Thymus (tissue), 11 donors: ENCODE measurements at regions not wholly inside any gene's neighbourhood (a gene's known extent, or its start where the extent isn't known, plus 50 kb on each side); places are given as distances from the start of the nearest gene placed in this dataset.

Experiments used
- DNase-seq, 9 donors: peaks; one replicate each; pipeline ENCODE4 v3.0.0-alpha.2; 2013; ENCODE audit warnings: low spot score in 9 of 9, low read depth in 6 of 9, missing footprints in 1 of 9
- H3K27ac ChIP-seq, 2 donors: one replicate each; pipeline ENCODE4 v1.5.1; 2013; ENCODE audit warnings: control low read depth in 1 of 2, low read depth in 1 of 2, low read length in 1 of 2, mild to moderate bottlenecking in 1 of 2, moderate library complexity in 1 of 2
- H3K27me3 ChIP-seq, 2 donors: one replicate each; pipeline ENCODE4 v1.5.1; 2013; ENCODE audit warnings: low read length in 1 of 2; ENCODE audit not compliant: control insufficient read depth in 2 of 2, insufficient read depth in 1 of 2
- H3K36me3 ChIP-seq, 2 donors: one replicate each; pipeline ENCODE4 v1.5.1; 2013; ENCODE audit warnings: low read length in 1 of 2, mild to moderate bottlenecking in 1 of 2, moderate library complexity in 1 of 2; ENCODE audit not compliant: control insufficient read depth in 2 of 2, insufficient read depth in 2 of 2
- H3K4me1 ChIP-seq, 2 donors: one replicate each; pipeline ENCODE4 v1.5.1; 2013; ENCODE audit warnings: low read length in 2 of 2; ENCODE audit not compliant: control insufficient read depth in 2 of 2, insufficient read depth in 2 of 2
- H3K4me3 ChIP-seq, 2 donors: one replicate each; pipeline ENCODE4 v1.5.1; 2013; ENCODE audit warnings: low read length in 2 of 2, control low read depth in 1 of 2, mild to moderate bottlenecking in 1 of 2
- H3K9me3 ChIP-seq, 2 donors: one replicate each; pipeline ENCODE4 v1.5.1; 2013; ENCODE audit warnings: low read length in 1 of 2, mild to moderate bottlenecking in 1 of 2; ENCODE audit not compliant: control insufficient read depth in 2 of 2, insufficient read depth in 1 of 2
- WGBS: extraction: QIAGEN DNeasy Blood & Tissue Kit; methylation state at CpG from one replicate; pipeline ENCODE4 v1.1.7; 2013; 5-methylcytosine and 5-hydroxymethylcytosine counted together
- donor health status: healthy.

- WGBS, result 94% methylated on average over 6 of the region's 6 CpGs
- H3K4me3 ChIP-seq, result no peak overlapping the region
- no peak for DNase-seq
- no peak overlapping the region for H3K27ac ChIP-seq
- H3K27me3 ChIP-seq, result no peaks in the 10 kb centered on the region
- H3K9me3 ChIP-seq, result no peaks in the 10 kb centered on the region
- H3K4me1 ChIP-seq, result no peaks in the 10 kb centered on the region
- H3K36me3 ChIP-seq, result no peaks in the 10 kb centered on the region
These were observed 280.0 kb upstream of the RASGEF1B start for GRCh38 chr4:81751531-81752289.

GRCh38 chr4:81747242-81747930 is 275.7 kb upstream of the RASGEF1B start:
- H3K36me3 ChIP-seq, result no peaks in the 10 kb centered on the region
- no peak overlapping the region for H3K4me3 ChIP-seq
- no peak overlapping the region for H3K27ac ChIP-seq
- no peaks in the 10 kb centered on the region for H3K9me3 ChIP-seq
- peaks cover 0 to 12% of the 10 kb centered on the region in 2 donors for H3K4me1 ChIP-seq
- WGBS, result 54% methylated on average over 2 of the region's 2 CpGs
- no peaks in the 10 kb centered on the region for H3K27me3 ChIP-seq
- DNase-seq, result no peak

GRCh38 chr4:81746773-81747172 is 275.1 kb upstream of the RASGEF1B start:
- 94% methylated on average over 1 of the region's 1 CpG for WGBS
- H3K9me3 ChIP-seq, result no peaks in the 10 kb centered on the region
- no peaks in the 10 kb centered on the region for H3K36me3 ChIP-seq
- DNase-seq, result no peak
- no peak overlapping the region for H3K4me3 ChIP-seq
- H3K27ac ChIP-seq, result no peak overlapping the region
- H3K4me1 ChIP-seq, result peaks cover 0 to 12% of the 10 kb centered on the region in 2 donors
- no peaks in the 10 kb centered on the region for H3K27me3 ChIP-seq

- no peak for DNase-seq
- H3K36me3 ChIP-seq, result no peaks in the 10 kb centered on the region
- H3K9me3 ChIP-seq, result no peaks in the 10 kb centered on the region
- no peak overlapping the region for H3K4me3 ChIP-seq
- H3K4me1 ChIP-seq, result peaks cover 0 to 12% of the 10 kb centered on the region in 2 donors
- no peaks in the 10 kb centered on the region for H3K27me3 ChIP-seq
- no peak overlapping the region for H3K27ac ChIP-seq
- 83% methylated on average over 2 of the region's 2 CpGs for WGBS
These were observed 274.4 kb upstream of the RASGEF1B start for GRCh38 chr4:81746071-81746470.

GRCh38 chr4:81745050-81745449 is 273.3 kb upstream of the RASGEF1B start:
- 68% methylated on average over 3 of the region's 3 CpGs for WGBS
- DNase-seq, result no peak
- H3K9me3 ChIP-seq, result no peaks in the 10 kb centered on the region

GRCh38 chr4:81743731-81744435 is 272.2 kb upstream of the RASGEF1B start:
- no peaks in the 10 kb centered on the region for H3K36me3 ChIP-seq
- WGBS, result 96% methylated on average over 9 of the region's 9 CpGs
- no peak for DNase-seq
- no peak overlapping the region for H3K27ac ChIP-seq
- no peaks in the 10 kb centered on the region for H3K27me3 ChIP-seq
- no peaks in the 10 kb centered on the region for H3K9me3 ChIP-seq
- H3K4me3 ChIP-seq, result no peak overlapping the region
- H3K4me1 ChIP-seq, result peaks cover 0 to 12% of the 10 kb centered on the region in 2 donors

More at GRCh38 chr4:81745050-81745449, 273.3 kb upstream of the RASGEF1B start:
- no peak overlapping the region for H3K4me3 ChIP-seq
- H3K36me3 ChIP-seq, result no peaks in the 10 kb centered on the region
- no peak overlapping the region for H3K27ac ChIP-seq
- no peaks in the 10 kb centered on the region for H3K27me3 ChIP-seq
- H3K4me1 ChIP-seq, result peaks cover 0 to 12% of the 10 kb centered on the region in 2 donors

- DNase-seq, result no peak
- Histone ChIP-seq H3K27me3 (no peaks in the 10 kb centered on the region), H3K27ac (no peak overlapping the region), H3K36me3 (no peaks in the 10 kb centered on the region), H3K9me3 (no peaks in the 10 kb centered on the region), H3K4me1 (peaks cover 0 to 12% of the 10 kb centered on the region in 2 donors), H3K4me3 (no peak overlapping the region)
These were observed 268.8 kb upstream of the RASGEF1B start for GRCh38 chr4:81740487-81740886.

- Histone ChIP-seq H3K36me3 (no peaks in the 10 kb centered on the region), H3K27ac (no peak overlapping the region), H3K9me3 (no peaks in the 10 kb centered on the region), H3K27me3 (no peaks in the 10 kb centered on the region), H3K4me1 (peaks cover 0 to 9% of the 10 kb centered on the region in 2 donors), H3K4me3 (no peak overlapping the region)
- DNase-seq, result no peak
These were observed 267.2 kb upstream of the RASGEF1B start for GRCh38 chr4:81738891-81739290.
